Caco-2 (cell line): ENCODE measurements at regions not wholly inside any gene's neighbourhood (a gene's known extent, or its start where the extent isn't known, plus 50 kb on each side); places are given as distances from the start of the nearest gene placed in this dataset.
A peak's percentile ranks its signal among the peaks of the same experiment; 100 is the strongest.

Experiments used
- BruUV-seq: library from RNA; stranded (reverse); fragments of 400-500 nt; replicated peaks from 2 replicates; lab custom pipeline; 2021; lab: Mats Ljungman, UMichigan
- CTCF ChIA-PET: fragments of 300-600 bp; sonication (Branson Sonifier 250); formaldehyde crosslinking; loops from one replicate; lab custom pipeline; 2022; ENCODE audit warnings: antibody characterized with exemption; lab: Charles Lee
- POLR2A ChIA-PET: fragments of 300-600 bp; sonication (Branson Sonifier 250); formaldehyde crosslinking; loops from one replicate; lab custom pipeline; 2022; ENCODE audit warnings: antibody characterized with exemption; lab: Charles Lee
- DNase-seq, 2 experiments: peaks; one replicate each; pipeline versions ENCODE4 v3.0.0 to v3.0.0-alpha.2; 2020 to 2022
- H3K27me3 ChIP-seq: replicated peaks from 2 replicates; pipeline ENCODE4 v1.6.0; 2011; ENCODE audit warnings: low read length; ENCODE audit not compliant: control insufficient read depth, insufficient read depth
- H3K36me3 ChIP-seq: 2 replicates; pipeline ENCODE4 v1.5.1; 2011; ENCODE audit warnings: low read length; ENCODE audit not compliant: control insufficient read depth, insufficient read depth
- H3K4me1 ChIP-seq: fragments of 250-450 bp; sonication (Bioruptor Pico); 2 replicates; pipeline ENCODE4 v1.5.1; 2020; ENCODE audit warnings: mild to moderate bottlenecking
- H3K4me3 ChIP-seq: 2 replicates; pipeline ENCODE4 v1.5.1; 2011; ENCODE audit warnings: low read depth, mild to moderate bottlenecking, control low read depth, low read length
- H3K9me3 ChIP-seq: fragments of 250-450 bp; sonication (Bioruptor Pico); 2 replicates; pipeline ENCODE4 v1.5.1; 2020; ENCODE audit warnings: mild to moderate bottlenecking, moderate library complexity
- H3K27ac Mint-ChIP-seq: one replicate; pipeline ENCODE4 v1.8.0; 2022; ENCODE audit warnings: mixed read lengths; ENCODE audit not compliant: unreplicated experiment
- H3K27me3 Mint-ChIP-seq: one replicate; pipeline ENCODE4 v1.8.0; 2022; ENCODE audit warnings: mixed read lengths; ENCODE audit not compliant: insufficient read depth, unreplicated experiment
- H3K36me3 Mint-ChIP-seq: one replicate; pipeline ENCODE4 v1.8.0; 2022; ENCODE audit warnings: mild to moderate bottlenecking, mixed read lengths; ENCODE audit not compliant: insufficient read depth, unreplicated experiment
- H3K4me1 Mint-ChIP-seq: one replicate; pipeline ENCODE4 v1.8.0; 2022; ENCODE audit warnings: low read depth, mixed read lengths; ENCODE audit not compliant: unreplicated experiment
- H3K4me3 Mint-ChIP-seq: one replicate; pipeline ENCODE4 v1.8.0; 2022; ENCODE audit warnings: mild to moderate bottlenecking, moderate library complexity, mixed read lengths; ENCODE audit not compliant: unreplicated experiment
- H3K9me3 Mint-ChIP-seq: one replicate; pipeline ENCODE4 v1.8.0; 2022; ENCODE audit warnings: mixed read lengths; ENCODE audit not compliant: unreplicated experiment
- CTCF ChIP-seq, 2 experiments: fragments of 200-600 bp in 1 of 2; IDR thresholded peaks; 1 replicate in 1 of 2; 2 replicates in 1 of 2; pipeline versions ENCODE4 v1.5.1 to v1.8.0; 2011 to 2022; ENCODE audit warnings: antibody characterized with exemption in 1 of 2, control low read depth in 1 of 2, inconsistent platforms in 1 of 2, low read depth in 1 of 2, low read length in 1 of 2, mild to moderate bottlenecking in 1 of 2, moderate library complexity in 1 of 2; ENCODE audit not compliant: insufficient read depth in 1 of 2, severe bottlenecking in 1 of 2, unreplicated experiment in 1 of 2
- intact Hi-C: fragments of 100-400 bp; cut with micrococcal nuclease; formaldehyde crosslinking; loops from one replicate; pipeline ENCODE4 v1.10.0; 2022; ENCODE audit not compliant: unreplicated experiment

- Histone ChIP-seq H3K4me3 (no peak overlapping the region), H3K36me3 (no peaks in the 10 kb centered on the region), H3K4me1 (peaks cover 26% of the 10 kb centered on the region), H3K27me3 (peaks cover under 1% of the 10 kb centered on the region), H3K9me3 (no peaks in the 10 kb centered on the region)
- no peaks in the 10 kb centered on the region for H3K27me3 Mint-ChIP-seq
- ChIA-PET CTCF (no interaction called here), POLR2A (no interaction called here)
- no peak for TF ChIP-seq CTCF (IDR thresholded peaks at IDR 0.05; ENCODE audit: insufficient read depth in 1 of 2, low read depth in 1 of 2, low read length in 1 of 2, severe bottlenecking in 1 of 2, unreplicated experiment in 1 of 2)
- H3K4me1 Mint-ChIP-seq, result peaks cover 21% of the 10 kb centered on the region
- DNase-seq, result no peak
- BruUV-seq, result no TSS peak
- H3K9me3 Mint-ChIP-seq, result no peaks in the 10 kb centered on the region
- no peaks in the 10 kb centered on the region for H3K36me3 Mint-ChIP-seq
- H3K4me3 Mint-ChIP-seq, result no peak overlapping the region
- intact Hi-C loops, result no loop called here
- no peak overlapping the region for H3K27ac Mint-ChIP-seq
Observed at GRCh38 chr2:204183608-204184007, 247.0 kb downstream of the ICOS start.

DNA sequence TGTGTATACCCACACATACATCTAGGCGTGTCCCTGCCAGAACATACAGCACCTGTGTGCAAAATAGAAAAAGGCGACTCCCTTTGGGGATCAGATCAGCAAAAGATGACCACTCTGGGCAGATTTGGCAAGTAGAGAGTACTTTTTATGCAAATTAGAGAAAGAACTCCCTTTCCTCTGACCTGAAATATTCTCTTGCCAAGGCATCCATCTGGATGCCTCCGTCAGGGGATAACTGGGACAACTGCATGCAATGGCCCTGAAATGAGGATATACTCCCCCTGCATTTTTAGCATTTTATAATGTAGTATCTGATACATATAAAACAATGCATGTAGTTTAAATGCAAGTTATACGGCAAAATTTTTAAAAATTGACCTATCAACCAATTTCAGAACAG, 247.7 kb downstream of the ICOS start:
- no peak for DNase-seq
- Histone ChIP-seq H3K4me1 (peaks cover 26% of the 10 kb centered on the region), H3K27me3 (no peaks in the 10 kb centered on the region), H3K36me3 (no peaks in the 10 kb centered on the region), H3K9me3 (no peaks in the 10 kb centered on the region), H3K4me3 (no peak overlapping the region)
- Mint-ChIP-seq H3K9me3 (no peaks in the 10 kb centered on the region), H3K27ac (no peak overlapping the region), H3K4me3 (no peak overlapping the region), H3K4me1 (peaks cover 21% of the 10 kb centered on the region), H3K27me3 (no peaks in the 10 kb centered on the region), H3K36me3 (no peaks in the 10 kb centered on the region)
- intact Hi-C loops, result no loop called here
- POLR2A ChIA-PET, result no interaction called here
- CTCF ChIA-PET, result no interaction called here
- no peak for TF ChIP-seq CTCF (IDR thresholded peaks at IDR 0.05; ENCODE audit: insufficient read depth in 1 of 2, low read depth in 1 of 2, low read length in 1 of 2, severe bottlenecking in 1 of 2, unreplicated experiment in 1 of 2)
- no TSS peak for BruUV-seq

DNA sequence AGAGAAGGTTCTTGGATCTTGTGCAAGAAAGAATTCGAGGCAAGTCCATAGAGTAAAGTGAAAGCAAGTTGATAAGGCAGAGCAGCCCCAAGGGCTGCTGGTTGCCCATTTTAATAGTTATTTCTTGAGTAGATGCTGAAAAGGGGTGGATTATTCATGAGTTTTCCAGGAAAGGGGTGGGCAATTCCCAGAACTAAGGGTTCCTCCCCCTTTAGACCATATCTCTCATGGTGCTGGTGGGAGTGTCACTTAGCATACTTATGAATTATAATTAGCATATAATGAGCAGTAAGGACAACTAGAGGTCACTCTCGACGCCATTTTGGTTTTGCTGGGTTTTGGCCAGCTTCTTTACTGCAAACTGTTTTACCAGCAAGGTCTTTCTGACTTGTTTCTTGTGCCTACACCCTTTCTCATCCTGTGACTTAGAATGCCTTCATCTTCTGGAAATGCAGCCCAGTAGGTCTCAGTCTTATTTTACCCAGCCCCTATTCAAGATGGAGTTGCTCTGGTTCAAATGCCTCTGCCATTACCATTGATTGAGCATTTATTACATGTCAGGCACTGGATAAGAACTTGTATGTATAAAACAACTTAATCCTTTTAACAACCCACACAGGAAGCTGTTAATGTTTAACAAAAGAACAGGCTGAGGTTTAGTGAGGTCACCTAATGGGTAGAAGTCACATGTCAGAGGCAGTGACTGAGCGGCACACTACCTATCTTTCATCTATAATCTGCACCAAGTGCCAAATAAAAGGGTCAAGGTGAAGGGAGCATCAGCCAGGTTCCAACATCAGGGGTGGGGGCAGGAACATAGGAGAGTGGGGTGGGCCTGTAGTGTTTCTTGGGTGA, 250.9 kb downstream of the ICOS start:
- Histone ChIP-seq H3K4me1 (peaks cover 26% of the 10 kb centered on the region), H3K27me3 (no peaks in the 10 kb centered on the region), H3K9me3 (no peaks in the 10 kb centered on the region), H3K36me3 (no peaks in the 10 kb centered on the region), H3K4me3 (no peak overlapping the region)
- Mint-ChIP-seq H3K4me3 (no peak overlapping the region), H3K27me3 (no peaks in the 10 kb centered on the region), H3K27ac (no peak overlapping the region), H3K36me3 (no peaks in the 10 kb centered on the region), H3K9me3 (no peaks in the 10 kb centered on the region), H3K4me1 (peaks cover 21% of the 10 kb centered on the region)
- intact Hi-C loops, result no loop called here
- no peak for TF ChIP-seq CTCF (IDR thresholded peaks at IDR 0.05; ENCODE audit: insufficient read depth in 1 of 2, low read depth in 1 of 2, low read length in 1 of 2, severe bottlenecking in 1 of 2, unreplicated experiment in 1 of 2)
- CTCF ChIA-PET, result interaction anchor here (0.7 to 1.1 kb wide), 4 partner anchors 9 to 1553 kb away, joined by 3 to 5 read pairs (median 4); partner anchors contain the start of gene FAM117B
- POLR2A ChIA-PET, result no interaction called here
- BruUV-seq, result no TSS peak
- peak in 1 of 2 experiments; percentile 24 for DNase-seq
